ENCODE measurements at regions not wholly inside any gene's neighbourhood (a gene's known extent, or its start where the extent isn't known, plus 50 kb on each side); places are given as distances from the start of the nearest gene placed in this dataset.

GRCh38 chr2:84326831-84327432 lies 132.1 kb downstream of the SUCLG1 start:
- Histone ChIP-seq H3K4me3 (no peak overlapping the region), H3K4me1 (ENCODE audit: insufficient read depth) (no peaks in the 10 kb centered on the region), H3K36me3 (no peaks in the 10 kb centered on the region), H3K9me3 (no peaks in the 10 kb centered on the region), H3K27ac (no peak overlapping the region), H3K27me3 (no peaks in the 10 kb centered on the region)
- 75 to 84% (median 80%) methylated on average over 4 of the region's 4 CpGs for WGBS, 3 donors
- DNase-seq = no peak
- TF ChIP-seq, protein P1, sequence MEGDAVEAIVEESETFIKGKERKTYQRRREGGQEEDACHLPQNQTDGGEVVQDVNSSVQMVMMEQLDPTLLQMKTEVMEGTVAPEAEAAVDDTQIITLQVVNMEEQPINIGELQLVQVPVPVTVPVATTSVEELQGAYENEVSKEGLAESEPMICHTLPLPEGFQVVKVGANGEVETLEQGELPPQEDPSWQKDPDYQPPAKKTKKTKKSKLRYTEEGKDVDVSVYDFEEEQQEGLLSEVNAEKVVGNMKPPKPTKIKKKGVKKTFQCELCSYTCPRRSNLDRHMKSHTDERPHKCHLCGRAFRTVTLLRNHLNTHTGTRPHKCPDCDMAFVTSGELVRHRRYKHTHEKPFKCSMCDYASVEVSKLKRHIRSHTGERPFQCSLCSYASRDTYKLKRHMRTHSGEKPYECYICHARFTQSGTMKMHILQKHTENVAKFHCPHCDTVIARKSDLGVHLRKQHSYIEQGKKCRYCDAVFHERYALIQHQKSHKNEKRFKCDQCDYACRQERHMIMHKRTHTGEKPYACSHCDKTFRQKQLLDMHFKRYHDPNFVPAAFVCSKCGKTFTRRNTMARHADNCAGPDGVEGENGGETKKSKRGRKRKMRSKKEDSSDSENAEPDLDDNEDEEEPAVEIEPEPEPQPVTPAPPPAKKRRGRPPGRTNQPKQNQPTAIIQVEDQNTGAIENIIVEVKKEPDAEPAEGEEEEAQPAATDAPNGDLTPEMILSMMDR (IDR thresholded peaks at IDR 0.05) = no peak
- TF ChIP-seq EP300 (IDR thresholded peaks at IDR 0.05) (no peak), POLR2A (IDR thresholded peaks at IDR 0.05) (no peak)
- intact Hi-C loops (cut with DNase I) = no loop called here

- TF ChIP-seq POLR2A (IDR thresholded peaks at IDR 0.05) = no peak
- TF ChIP-seq, protein P1 (IDR thresholded peaks at IDR 0.05) = no peak
- TF ChIP-seq EP300 (IDR thresholded peaks at IDR 0.05) = no peak
- H3K36me3 ChIP-seq = no peaks in the 10 kb centered on the region
- intact Hi-C loops (cut with DNase I) = no loop called here
- 28 to 39% (median 33%) methylated on average over 2 of the region's 2 CpGs for WGBS, 3 donors
- no peaks in the 10 kb centered on the region for H3K4me1 ChIP-seq (ENCODE audit: insufficient read depth)
- no peak overlapping the region for H3K27ac ChIP-seq
- no peak for DNase-seq
- no peak overlapping the region for H3K4me3 ChIP-seq
- H3K27me3 ChIP-seq = no peaks in the 10 kb centered on the region
- H3K9me3 ChIP-seq = no peaks in the 10 kb centered on the region
Observed at GRCh38 chr2:84323890-84324289, 135.2 kb downstream of the SUCLG1 start.

- DNase-seq = no peak
- 63 to 87% (median 78%) methylated on average over 2 of the region's 2 CpGs for WGBS, 3 donors
- Histone ChIP-seq H3K9me3 (no peaks in the 10 kb centered on the region), H3K4me1 (ENCODE audit: insufficient read depth) (no peaks in the 10 kb centered on the region), H3K36me3 (no peaks in the 10 kb centered on the region), H3K27me3 (no peaks in the 10 kb centered on the region), H3K27ac (no peak overlapping the region), H3K4me3 (no peak overlapping the region)
- intact Hi-C loops (cut with DNase I) = no loop called here
- TF ChIP-seq, protein P1 (IDR thresholded peaks at IDR 0.05) = no peak
- TF ChIP-seq EP300 (IDR thresholded peaks at IDR 0.05) = no peak
- no peak for TF ChIP-seq POLR2A (IDR thresholded peaks at IDR 0.05)
Observed at GRCh38 chr2:84320940-84321339, 138.1 kb downstream of the SUCLG1 start.

DNA sequence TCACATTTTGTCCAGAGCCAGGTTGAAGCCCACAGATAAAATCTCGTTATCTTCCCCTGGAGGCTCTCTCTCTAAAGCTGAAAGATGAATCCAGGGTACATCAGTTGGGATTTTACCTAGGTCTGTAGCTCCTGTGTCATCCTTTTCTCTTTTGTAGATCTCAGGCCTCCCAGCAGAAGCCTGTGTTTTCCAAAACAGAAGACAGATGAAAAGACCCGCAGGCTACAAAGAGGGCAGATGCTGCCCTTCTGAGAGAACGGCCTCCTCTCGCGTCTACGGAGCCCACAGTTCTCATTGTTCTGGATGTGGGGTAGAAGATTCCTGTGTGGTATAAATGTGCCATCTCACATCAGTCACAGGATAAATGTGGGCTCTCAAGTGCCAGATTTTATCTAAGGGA lies 139.5 kb downstream of the SUCLG1 start:
- Histone ChIP-seq H3K27ac (no peak overlapping the region), H3K36me3 (no peaks in the 10 kb centered on the region), H3K4me3 (no peak overlapping the region), H3K27me3 (no peaks in the 10 kb centered on the region), H3K4me1 (ENCODE audit: insufficient read depth) (no peaks in the 10 kb centered on the region), H3K9me3 (no peaks in the 10 kb centered on the region)
- 66 to 76% (median 75%) methylated on average over 6 of the region's 6 CpGs for WGBS, 3 donors
- intact Hi-C loops (cut with DNase I) = no loop called here
- TF ChIP-seq, protein P1 (IDR thresholded peaks at IDR 0.05) = no peak
- TF ChIP-seq EP300 (IDR thresholded peaks at IDR 0.05) (no peak), POLR2A (IDR thresholded peaks at IDR 0.05) (no peak)
- DNase-seq = no peak

Data from ovary (tissue), 7 donors.